ENCODE measurements at regions not wholly inside any gene's neighbourhood (a gene's known extent, or its start where the extent isn't known, plus 50 kb on each side); places are given as distances from the start of the nearest gene placed in this dataset.
"Not testable (repeated sequence)": the region's sequence is repeated elsewhere in the genome, so short reads cannot be mapped to it uniquely, and the experiment has no call there.

GRCh38 chr1:234816864-234817263, 206.9 kb upstream of the IRF2BP2 start:
- TF ChIP-seq CTCF (IDR thresholded peaks at IDR 0.05); EZH2 (IDR thresholded peaks at IDR 0.05; ENCODE audit: borderline replicate concordance, insufficient read depth, low read depth, low read length, poor library complexity, severe bottlenecking): not testable (repeated sequence)
